Adrenal gland (tissue), 5 donors: ENCODE measurements at regions not wholly inside any gene's neighbourhood (a gene's known extent, or its start where the extent isn't known, plus 50 kb on each side); places are given as distances from the start of the nearest gene placed in this dataset.

ENCODE experiments used
- CTCF ChIP-seq, 6 experiments: fragments of 450-650 bp in 4 of 6; fragments of 200-600 bp in 2 of 6; sonication (generic) in 1 of 6; IDR thresholded peaks; 1 replicate in 5 of 6; 2 replicates in 1 of 6; pipeline versions ENCODE4 v1.5.1 to v1.8.0; 2016 to 2021; ENCODE audit warnings: antibody characterized with exemption in 6 of 6, mild to moderate bottlenecking in 2 of 6, moderate library complexity in 1 of 6
- POLR2A ChIP-seq, 2 donors: fragments of 450-650 bp; IDR thresholded peaks; one replicate each; pipeline ENCODE4 v1.6.1; 2017; ENCODE audit warnings: antibody characterized with exemption in 2 of 2, mild to moderate bottlenecking in 2 of 2, moderate library complexity in 1 of 2
- donor health status: DM: no; HTN: no; CAD: no.

DNA sequence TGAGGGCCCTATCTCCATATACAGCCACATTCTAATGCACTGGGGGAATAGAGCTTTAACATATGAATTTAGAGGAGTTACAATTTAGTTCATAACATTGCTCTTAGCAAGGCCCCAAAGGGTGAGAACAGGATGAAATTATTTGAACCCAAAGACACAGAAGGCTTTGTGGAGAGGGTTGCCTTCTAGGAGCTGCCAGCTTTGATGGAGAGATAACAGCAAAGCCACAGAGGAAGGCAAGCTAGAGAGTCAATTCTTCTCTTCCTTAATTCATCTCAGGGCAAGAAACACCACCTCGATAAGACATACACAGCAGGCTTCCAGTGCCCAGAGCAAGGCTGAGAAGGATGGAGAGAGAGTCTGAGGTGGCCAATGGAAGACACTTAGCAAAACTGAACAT is 94.8 kb upstream of the TMPRSS15 start:
- TF ChIP-seq CTCF (IDR thresholded peaks at IDR 0.05) (no peak), POLR2A (IDR thresholded peaks at IDR 0.05) (no peak)
